Loucy (cell line): ENCODE measurements at regions not wholly inside any gene's neighbourhood (a gene's known extent, or its start where the extent isn't known, plus 50 kb on each side); places are given as distances from the start of the nearest gene placed in this dataset.

Source experiments
- EZH2phosphoT487 ChIP-seq: fragments of 200-600 bp; IDR thresholded peaks from 2 replicates; pipeline ENCODE4 v1.6.1; 2018; ENCODE audit warnings: antibody characterized with exemption, mild to moderate bottlenecking, moderate library complexity, borderline replicate concordance
- TF ChIP-seq, protein P1 (sequence below): fragments of 200-600 bp; sonication (generic); conservative IDR thresholded peaks from 2 replicates; pipeline ENCODE4 v1.5.1; 2014; ENCODE audit warnings: mild to moderate bottlenecking, antibody characterized with exemption, low read length

DNA sequence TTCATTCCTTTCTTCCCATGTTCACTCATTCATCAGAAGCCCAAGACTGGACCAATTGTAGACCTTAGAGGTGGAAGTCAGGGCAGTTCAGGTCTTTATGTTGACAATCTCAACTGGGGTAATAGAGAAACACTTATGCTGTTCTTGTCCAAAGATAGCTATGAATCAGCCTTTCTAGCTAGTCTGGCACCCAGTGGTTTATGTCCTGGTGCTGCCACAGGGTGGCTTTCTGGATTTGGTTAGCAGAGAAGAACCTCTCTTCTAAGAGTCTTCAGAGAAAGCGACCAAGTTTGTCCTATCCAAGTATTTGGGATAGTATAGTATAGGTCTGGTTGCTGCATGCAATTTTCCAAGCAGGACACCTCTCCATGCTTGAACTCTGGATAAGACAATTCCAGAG is 83.3 kb downstream of the NOG start:
- TF ChIP-seq, protein P1, sequence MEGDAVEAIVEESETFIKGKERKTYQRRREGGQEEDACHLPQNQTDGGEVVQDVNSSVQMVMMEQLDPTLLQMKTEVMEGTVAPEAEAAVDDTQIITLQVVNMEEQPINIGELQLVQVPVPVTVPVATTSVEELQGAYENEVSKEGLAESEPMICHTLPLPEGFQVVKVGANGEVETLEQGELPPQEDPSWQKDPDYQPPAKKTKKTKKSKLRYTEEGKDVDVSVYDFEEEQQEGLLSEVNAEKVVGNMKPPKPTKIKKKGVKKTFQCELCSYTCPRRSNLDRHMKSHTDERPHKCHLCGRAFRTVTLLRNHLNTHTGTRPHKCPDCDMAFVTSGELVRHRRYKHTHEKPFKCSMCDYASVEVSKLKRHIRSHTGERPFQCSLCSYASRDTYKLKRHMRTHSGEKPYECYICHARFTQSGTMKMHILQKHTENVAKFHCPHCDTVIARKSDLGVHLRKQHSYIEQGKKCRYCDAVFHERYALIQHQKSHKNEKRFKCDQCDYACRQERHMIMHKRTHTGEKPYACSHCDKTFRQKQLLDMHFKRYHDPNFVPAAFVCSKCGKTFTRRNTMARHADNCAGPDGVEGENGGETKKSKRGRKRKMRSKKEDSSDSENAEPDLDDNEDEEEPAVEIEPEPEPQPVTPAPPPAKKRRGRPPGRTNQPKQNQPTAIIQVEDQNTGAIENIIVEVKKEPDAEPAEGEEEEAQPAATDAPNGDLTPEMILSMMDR = peak; percentile 57
- TF ChIP-seq EZH2phosphoT487 = no peak
